ENCODE measurements at regions not wholly inside any gene's neighbourhood (a gene's known extent, or its start where the extent isn't known, plus 50 kb on each side); places are given as distances from the start of the nearest gene placed in this dataset.

- TF ChIP-seq CTCF (IDR thresholded peaks at IDR 0.05) (no peak), POLR2A (IDR thresholded peaks at IDR 0.05) (no peak)
These were observed 869.4 kb upstream of the FRG1 start for GRCh38 chr4:189071241-189071640.
